Fibroblast of pulmonary artery (primary cell): ENCODE measurements at regions not wholly inside any gene's neighbourhood (a gene's known extent, or its start where the extent isn't known, plus 50 kb on each side); places are given as distances from the start of the nearest gene placed in this dataset.
"Not testable (repeated sequence)": the region's sequence is repeated elsewhere in the genome, so short reads cannot be mapped to it uniquely, and the experiment has no call there.

Experiments used
- DNase-seq: peaks from one replicate; pipeline ENCODE4 v3.0.0-alpha.2; 2010; ENCODE audit warnings: low read depth
- H3K4me3 ChIP-seq: replicated peaks from 2 replicates; pipeline ENCODE4 v1.5.1; 2011; ENCODE audit warnings: low read depth, mild to moderate bottlenecking, control low read depth, low read length, moderate library complexity
- CTCF ChIP-seq: IDR thresholded peaks from 2 replicates; pipeline ENCODE4 v1.5.1; 2011; ENCODE audit warnings: mild to moderate bottlenecking, control low read depth, low read length, inconsistent platforms; ENCODE audit errors: missing control alignments

GRCh38 chr4:82090717-82091116, 283.1 kb downstream of the HNRNPD start:
- H3K4me3 ChIP-seq, result no peak overlapping the region
- no peak for TF ChIP-seq CTCF
- DNase-seq, result no peak

GRCh38 chr4:82084747-82085146, 289.0 kb downstream of the HNRNPD start:
- no peak overlapping the region for H3K4me3 ChIP-seq
- no peak for TF ChIP-seq CTCF
- no peak for DNase-seq

GRCh38 chr4:82077471-82077995, 296.3 kb downstream of the HNRNPD start:
- not testable (repeated sequence) for DNase-seq, H3K4me3 ChIP-seq

GRCh38 chr4:82076809-82077208, 297.0 kb downstream of the HNRNPD start:
- H3K4me3 ChIP-seq, result no peak overlapping the region
- no peak for DNase-seq
- TF ChIP-seq CTCF, result no peak

- TF ChIP-seq CTCF, result no peak
- H3K4me3 ChIP-seq, result no peak overlapping the region
- DNase-seq, result no peak
Measured at GRCh38 chr4:82076359-82076758, 297.4 kb downstream of the HNRNPD start.

- H3K4me3 ChIP-seq, result no peak overlapping the region
- no peak for TF ChIP-seq CTCF
- DNase-seq, result no peak
Measured at GRCh38 chr4:82071951-82072350, 301.8 kb downstream of the HNRNPD start.

GRCh38 chr4:82069883-82070638, 303.7 kb downstream of the HNRNPD start:
- TF ChIP-seq CTCF, result no peak
- DNase-seq, result no peak
- H3K4me3 ChIP-seq, result no peak overlapping the region
